Retinal pigment epithelial cell (primary cell): ENCODE measurements at regions not wholly inside any gene's neighbourhood (a gene's known extent, or its start where the extent isn't known, plus 50 kb on each side); places are given as distances from the start of the nearest gene placed in this dataset.
A peak's percentile ranks its signal among the peaks of the same experiment; 100 is the strongest.
"Not testable (repeated sequence)": the region's sequence is repeated elsewhere in the genome, so short reads cannot be mapped to it uniquely, and the experiment has no call there.

Experiments used
- DNase-seq: peaks from one replicate; pipeline ENCODE4 v3.0.0-alpha.2; 2010; ENCODE audit warnings: low read depth
- H3K4me3 ChIP-seq: 2 replicates; pipeline ENCODE4 v1.5.1; 2011; ENCODE audit warnings: mild to moderate bottlenecking, low read length, control low read depth, moderate library complexity
- CTCF ChIP-seq: conservative IDR thresholded peaks from 2 replicates; pipeline ENCODE4 v1.5.1; 2011; ENCODE audit warnings: low read depth, low read length, control low read depth, inconsistent platforms

- H3K4me3 ChIP-seq: no peak overlapping the region
- DNase-seq: peak; percentile 36
- TF ChIP-seq CTCF: no peak
These were observed 474.0 kb upstream of the NDST3 start for GRCh38 chr4:117560329-117560728.

GRCh38 chr4:117574085-117574484, 460.2 kb upstream of the NDST3 start:
- TF ChIP-seq CTCF: no peak
- no peak for DNase-seq
- H3K4me3 ChIP-seq: no peak overlapping the region

GRCh38 chr4:117575850-117576249, 458.4 kb upstream of the NDST3 start:
- H3K4me3 ChIP-seq: no peak overlapping the region
- no peak for DNase-seq
- no peak for TF ChIP-seq CTCF

GRCh38 chr4:117577686-117578311, 456.5 kb upstream of the NDST3 start:
- no peak overlapping the region for H3K4me3 ChIP-seq
- peak; percentile 42 for DNase-seq
- no peak for TF ChIP-seq CTCF

- no peak for TF ChIP-seq CTCF
- DNase-seq: no peak
These were observed 445.5 kb upstream of the NDST3 start for GRCh38 chr4:117588771-117589170.

GRCh38 chr4:117596917-117597480, 437.3 kb upstream of the NDST3 start:
- DNase-seq: no peak
- no peak overlapping the region for H3K4me3 ChIP-seq
- TF ChIP-seq CTCF: no peak

More at GRCh38 chr4:117588771-117589170, 445.5 kb upstream of the NDST3 start:
- H3K4me3 ChIP-seq: no peak overlapping the region

GRCh38 chr4:117599393-117599792, 434.9 kb upstream of the NDST3 start:
- not testable (repeated sequence) for DNase-seq, H3K4me3 ChIP-seq

- H3K4me3 ChIP-seq, DNase-seq: not testable (repeated sequence)
These were observed 433.4 kb upstream of the NDST3 start for GRCh38 chr4:117600936-117601335.
